Panc1 (cell line): ENCODE measurements at regions not wholly inside any gene's neighbourhood (a gene's known extent, or its start where the extent isn't known, plus 50 kb on each side); places are given as distances from the start of the nearest gene placed in this dataset.

Experiments
- ATAC-seq: fragments of 200-7000 bp; cut with Tn5 transposase; 2 replicates; pipeline ENCODE4 v1.9.1; 2020; ENCODE audit warnings: mild to moderate bottlenecking, moderate library complexity
- BruUV-seq: library from RNA; stranded (reverse); fragments of 400-500 nt; replicated peaks from 2 replicates; lab custom pipeline; 2021; lab: Mats Ljungman, UMichigan
- CTCF ChIA-PET: fragments of 300-600 bp; sonication (Branson Sonifier 250); formaldehyde crosslinking; loops from one replicate; lab custom pipeline; 2022; ENCODE audit warnings: antibody characterized with exemption; lab: Charles Lee
- POLR2A ChIA-PET: fragments of 300-600 bp; sonication (Branson Sonifier 250); formaldehyde crosslinking; loops from one replicate; lab custom pipeline; 2022; ENCODE audit warnings: antibody characterized with exemption; lab: Charles Lee
- DNase-seq: peaks from one replicate; pipeline ENCODE4 v3.0.0-alpha.2; 2010; ENCODE audit warnings: low read depth, low spot score
- H3K27ac ChIP-seq: 2 replicates; pipeline ENCODE4 v1.5.1; 2011; ENCODE audit warnings: mild to moderate bottlenecking, low read length, inconsistent platforms
- H3K27me3 ChIP-seq: fragments of 200-500 bp; sonication (Bioruptor generic); 2 replicates; pipeline ENCODE4 v1.6.0; 2014; ENCODE audit warnings: low read length, inconsistent platforms; ENCODE audit not compliant: control insufficient read depth, insufficient read depth
- H3K36me3 ChIP-seq: fragments of 200-500 bp; sonication (Bioruptor generic); 2 replicates; pipeline ENCODE4 v1.5.1; 2014; ENCODE audit warnings: inconsistent platforms, mild to moderate bottlenecking, low read length, moderate library complexity; ENCODE audit not compliant: control insufficient read depth, insufficient read depth
- H3K4me1 ChIP-seq: 2 replicates; pipeline ENCODE4 v1.5.1; 2011; ENCODE audit warnings: inconsistent platforms, mild to moderate bottlenecking, low read length, moderate library complexity; ENCODE audit not compliant: control insufficient read depth, insufficient read depth
- H3K4me3 ChIP-seq, 2 experiments: 2 replicates each; pipeline ENCODE4 v1.5.1; 2011 to 2012; ENCODE audit warnings: low read depth in 2 of 2, low read length in 2 of 2, mild to moderate bottlenecking in 2 of 2, inconsistent platforms in 1 of 2, moderate library complexity in 1 of 2
- H3K9me3 ChIP-seq: fragments of 200-500 bp; sonication (Bioruptor generic); 2 replicates; pipeline ENCODE4 v1.5.1; 2014; ENCODE audit warnings: low read depth, mild to moderate bottlenecking, inconsistent platforms, low read length, moderate library complexity; ENCODE audit not compliant: control insufficient read depth, insufficient read depth
- POLR2AphosphoS5 ChIP-seq: IDR thresholded peaks from 2 replicates; pipeline ENCODE4 v1.6.1; 2012; ENCODE audit warnings: mild to moderate bottlenecking, low read depth, low read length, moderate library complexity
- REST ChIP-seq, 2 experiments: IDR thresholded peaks; 2 replicates each; pipeline ENCODE4 v1.6.1; 2011 to 2012; ENCODE audit warnings: low read depth in 2 of 2, control low read depth in 1 of 2, low read length in 1 of 2, mild to moderate bottlenecking in 1 of 2, moderate library complexity in 1 of 2; ENCODE audit not compliant: insufficient read depth in 1 of 2
- SIN3A ChIP-seq: IDR thresholded peaks from 2 replicates; pipeline ENCODE4 v1.6.1; 2012; ENCODE audit warnings: low read depth, mild to moderate bottlenecking, low read length, moderate library complexity, borderline replicate concordance; ENCODE audit not compliant: insufficient read depth
- TCF7L2 ChIP-seq: IDR thresholded peaks from 2 replicates; pipeline ENCODE4 v1.6.1; 2011; ENCODE audit warnings: mild to moderate bottlenecking, low read depth, low read length, inconsistent platforms
- in situ Hi-C: cut with HindIII; loops from 2 replicates; pipeline ENCODE4 v1.10.0; 2016; ENCODE audit warnings: low sequenced_read_pairs, low pct_unique_long_range_greater_than_20kb
- intact Hi-C: fragments of 100-400 bp; cut with micrococcal nuclease; formaldehyde crosslinking; loops from one replicate; pipeline ENCODE4 v1.10.0; 2022; ENCODE audit not compliant: unreplicated experiment
- TF ChIP-seq, protein P1 (sequence below): fragments of 450-650 bp; IDR thresholded peaks from 2 replicates; pipeline ENCODE4 v1.5.1; 2017; ENCODE audit warnings: mild to moderate bottlenecking

DNA sequence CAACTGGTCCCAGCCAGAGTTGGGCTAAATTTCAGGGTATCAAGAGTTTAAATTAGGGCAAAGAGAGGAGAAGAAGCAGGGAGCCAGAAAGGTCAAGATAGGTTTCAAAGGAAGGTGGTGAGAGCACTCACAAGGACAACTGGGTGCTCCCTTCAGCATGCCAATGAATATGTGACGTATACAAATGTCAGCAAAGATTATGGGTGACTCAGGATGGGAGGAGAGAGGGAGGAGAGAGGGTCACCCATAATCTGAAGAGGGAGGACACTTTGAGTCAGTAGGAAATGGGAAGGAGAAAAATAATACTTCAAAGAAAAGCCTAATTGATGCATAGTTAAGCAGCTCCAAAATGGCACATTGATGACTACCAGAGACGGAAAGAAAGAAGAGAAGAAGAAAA, 53.1 kb upstream of the ABCA12 start:
- intact Hi-C loops (no loop called here), in situ Hi-C loops (no loop called here)
- CTCF ChIA-PET: no interaction called here
- H3K27me3 ChIP-seq: no peaks in the 10 kb centered on the region
- ATAC-seq (no peak), DNase-seq (no peak)
- POLR2A ChIA-PET: no interaction called here
- no peaks in the 10 kb centered on the region for H3K9me3 ChIP-seq
- no peak overlapping the region for H3K27ac ChIP-seq
- H3K36me3 ChIP-seq: no peaks in the 10 kb centered on the region
- no TSS peak for BruUV-seq
- no peak overlapping the region for H3K4me3 ChIP-seq
- no peaks in the 10 kb centered on the region for H3K4me1 ChIP-seq
- no peak for TF ChIP-seq REST (IDR thresholded peaks at IDR 0.05; ENCODE audit: insufficient read depth in 1 of 2, low read depth in 2 of 2, low read length in 1 of 2)
- TF ChIP-seq, protein P1, sequence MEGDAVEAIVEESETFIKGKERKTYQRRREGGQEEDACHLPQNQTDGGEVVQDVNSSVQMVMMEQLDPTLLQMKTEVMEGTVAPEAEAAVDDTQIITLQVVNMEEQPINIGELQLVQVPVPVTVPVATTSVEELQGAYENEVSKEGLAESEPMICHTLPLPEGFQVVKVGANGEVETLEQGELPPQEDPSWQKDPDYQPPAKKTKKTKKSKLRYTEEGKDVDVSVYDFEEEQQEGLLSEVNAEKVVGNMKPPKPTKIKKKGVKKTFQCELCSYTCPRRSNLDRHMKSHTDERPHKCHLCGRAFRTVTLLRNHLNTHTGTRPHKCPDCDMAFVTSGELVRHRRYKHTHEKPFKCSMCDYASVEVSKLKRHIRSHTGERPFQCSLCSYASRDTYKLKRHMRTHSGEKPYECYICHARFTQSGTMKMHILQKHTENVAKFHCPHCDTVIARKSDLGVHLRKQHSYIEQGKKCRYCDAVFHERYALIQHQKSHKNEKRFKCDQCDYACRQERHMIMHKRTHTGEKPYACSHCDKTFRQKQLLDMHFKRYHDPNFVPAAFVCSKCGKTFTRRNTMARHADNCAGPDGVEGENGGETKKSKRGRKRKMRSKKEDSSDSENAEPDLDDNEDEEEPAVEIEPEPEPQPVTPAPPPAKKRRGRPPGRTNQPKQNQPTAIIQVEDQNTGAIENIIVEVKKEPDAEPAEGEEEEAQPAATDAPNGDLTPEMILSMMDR: no peak
- TF ChIP-seq POLR2AphosphoS5: no peak
- TF ChIP-seq SIN3A: no peak
- TF ChIP-seq TCF7L2: no peak

- H3K4me1 ChIP-seq: no peaks in the 10 kb centered on the region
- no peak for DNase-seq
- H3K36me3 ChIP-seq: no peaks in the 10 kb centered on the region
- no peak overlapping the region for H3K4me3 ChIP-seq
- ATAC-seq: no peak
- ChIA-PET POLR2A (no interaction called here), CTCF (no interaction called here)
- intact Hi-C loops (no loop called here), in situ Hi-C loops (no loop called here)
- BruUV-seq: no TSS peak
- H3K27ac ChIP-seq: no peak overlapping the region
- TF ChIP-seq SIN3A: no peak
- no peak for TF ChIP-seq REST (IDR thresholded peaks at IDR 0.05; ENCODE audit: insufficient read depth in 1 of 2, low read depth in 2 of 2, low read length in 1 of 2)
- TF ChIP-seq, protein P1: no peak
- TF ChIP-seq TCF7L2: no peak
- TF ChIP-seq POLR2AphosphoS5: no peak
- no peaks in the 10 kb centered on the region for H3K27me3 ChIP-seq
- no peaks in the 10 kb centered on the region for H3K9me3 ChIP-seq
Measured at GRCh38 chr2:215190588-215190987, 52.2 kb upstream of the ABCA12 start.
